Colonic mucosa (tissue), 4 donors: ENCODE measurements at regions not wholly inside any gene's neighbourhood (a gene's known extent, or its start where the extent isn't known, plus 50 kb on each side); places are given as distances from the start of the nearest gene placed in this dataset.

Experiments
- DNase-seq: peaks from one replicate; pipeline ENCODE4 v3.0.0-alpha.2; 2020
- H3K27ac ChIP-seq: fragments of 200-600 bp; one replicate; pipeline ENCODE4 v1.8.0; 2021
- H3K27me3 ChIP-seq: fragments of 200-600 bp; one replicate; pipeline ENCODE4 v1.8.0; 2021
- H3K36me3 ChIP-seq: fragments of 200-600 bp; one replicate; pipeline ENCODE4 v1.8.0; 2021
- H3K4me1 ChIP-seq: fragments of 200-600 bp; one replicate; pipeline ENCODE4 v1.8.0; 2021; ENCODE audit warnings: mild to moderate bottlenecking
- H3K4me3 ChIP-seq: fragments of 200-600 bp; one replicate; pipeline ENCODE4 v1.8.0; 2021
- H3K9ac ChIP-seq, 2 donors: one replicate each; pipeline ENCODE4 v1.7.0; 2013; ENCODE audit warnings: control low read depth in 2 of 2, low read depth in 2 of 2, low read length in 2 of 2
- H3K9me3 ChIP-seq: fragments of 200-600 bp; one replicate; pipeline ENCODE4 v1.8.0; 2021
- CTCF ChIP-seq: fragments of 200-600 bp; IDR thresholded peaks from one replicate; pipeline ENCODE4 v1.8.0; 2022; ENCODE audit warnings: antibody characterized with exemption, mild to moderate bottlenecking
- intact Hi-C: fragments of 100-400 bp; cut with DNase I; formaldehyde crosslinking; loops from one replicate; pipeline ENCODE4 v1.14.1; 2022
- donor health status: healthy.
- donor health status: DM: no; HTN: no; CAD: no.
- donor health status: DM: no; HTN: no; CAD: no.

- Histone ChIP-seq H3K4me1 (no peaks in the 10 kb centered on the region), H3K9ac (no peak overlapping the region), H3K9me3 (no peaks in the 10 kb centered on the region), H3K36me3 (no peaks in the 10 kb centered on the region), H3K4me3 (no peak overlapping the region), H3K27me3 (no peaks in the 10 kb centered on the region), H3K27ac (no peak overlapping the region)
- intact Hi-C loops, result no loop called here
- no peak for DNase-seq
- TF ChIP-seq CTCF, result no peak
Observed at GRCh38 chr10:24039315-24039714, 169.6 kb upstream of the KIAA1217 start.

- H3K27me3 ChIP-seq, result no peaks in the 10 kb centered on the region
- DNase-seq, result peak; percentile 30
- no peaks in the 10 kb centered on the region for H3K9me3 ChIP-seq
- H3K9ac ChIP-seq, result no peak overlapping the region
- no peaks in the 10 kb centered on the region for H3K4me1 ChIP-seq
- no peak overlapping the region for H3K27ac ChIP-seq
- no peak overlapping the region for H3K4me3 ChIP-seq
- no peaks in the 10 kb centered on the region for H3K36me3 ChIP-seq
- TF ChIP-seq CTCF, result no peak
- intact Hi-C loops, result no loop called here
Observed at GRCh38 chr10:24039897-24040296, 169.0 kb upstream of the KIAA1217 start.

- TF ChIP-seq CTCF, result no peak
- Histone ChIP-seq H3K9me3 (no peaks in the 10 kb centered on the region), H3K27ac (no peak overlapping the region), H3K27me3 (no peaks in the 10 kb centered on the region), H3K9ac (no peak overlapping the region), H3K4me1 (no peaks in the 10 kb centered on the region), H3K4me3 (no peak overlapping the region), H3K36me3 (no peaks in the 10 kb centered on the region)
- intact Hi-C loops, result no loop called here
- no peak for DNase-seq
Observed at GRCh38 chr10:24041034-24041433, 167.9 kb upstream of the KIAA1217 start.

GRCh38 chr10:24041834-24042233 lies 167.1 kb upstream of the KIAA1217 start:
- H3K9ac ChIP-seq, result no peak overlapping the region
- DNase-seq, result no peak
- H3K27ac ChIP-seq, result no peak overlapping the region
- no peaks in the 10 kb centered on the region for H3K4me1 ChIP-seq
- H3K4me3 ChIP-seq, result no peak overlapping the region
- no peak for TF ChIP-seq CTCF
- H3K36me3 ChIP-seq, result no peaks in the 10 kb centered on the region
- no peaks in the 10 kb centered on the region for H3K9me3 ChIP-seq
- intact Hi-C loops, result no loop called here
- H3K27me3 ChIP-seq, result no peaks in the 10 kb centered on the region

- no peaks in the 10 kb centered on the region for H3K36me3 ChIP-seq
- intact Hi-C loops, result no loop called here
- TF ChIP-seq CTCF, result no peak
- no peaks in the 10 kb centered on the region for H3K27me3 ChIP-seq
- no peak for DNase-seq
- H3K9me3 ChIP-seq, result no peaks in the 10 kb centered on the region
- no peaks in the 10 kb centered on the region for H3K4me1 ChIP-seq
- no peak overlapping the region for H3K27ac ChIP-seq
- H3K9ac ChIP-seq, result no peak overlapping the region
- H3K4me3 ChIP-seq, result no peak overlapping the region
Observed at GRCh38 chr10:24042884-24043283, 166.1 kb upstream of the KIAA1217 start.

GRCh38 chr10:24046060-24046459 lies 162.9 kb upstream of the KIAA1217 start:
- Histone ChIP-seq H3K27me3 (no peaks in the 10 kb centered on the region), H3K4me1 (no peaks in the 10 kb centered on the region), H3K36me3 (no peaks in the 10 kb centered on the region), H3K4me3 (no peak overlapping the region), H3K27ac (no peak overlapping the region), H3K9ac (no peak overlapping the region), H3K9me3 (no peaks in the 10 kb centered on the region)
- DNase-seq, result no peak
- no peak for TF ChIP-seq CTCF
- intact Hi-C loops, result no loop called here
